ENCODE measurements at regions not wholly inside any gene's neighbourhood (a gene's known extent, or its start where the extent isn't known, plus 50 kb on each side); places are given as distances from the start of the nearest gene placed in this dataset.
A peak's percentile ranks its signal among the peaks of the same experiment; 100 is the strongest.
"Not testable (repeated sequence)": the region's sequence is repeated elsewhere in the genome, so short reads cannot be mapped to it uniquely, and the experiment has no call there.

DNA sequence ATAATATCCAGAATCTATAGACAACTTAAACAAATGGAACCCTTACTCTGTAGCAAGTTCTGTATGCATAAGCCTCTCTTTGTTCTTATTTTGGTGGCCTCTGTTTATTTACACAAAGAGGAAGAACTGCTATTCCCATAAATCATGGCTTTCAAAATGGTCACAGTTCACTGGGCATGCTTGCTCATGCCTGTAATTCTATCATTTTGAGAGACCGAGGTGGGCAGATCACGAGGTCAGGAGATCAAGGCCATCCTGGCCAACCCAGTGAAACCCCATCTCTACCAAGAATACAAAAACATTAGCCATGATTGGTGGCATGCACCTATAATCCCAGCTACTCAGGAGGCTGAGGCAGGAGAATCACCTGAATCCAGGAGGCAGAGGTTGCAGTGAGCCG is 307.3 kb upstream of the ZNF337 start:
- H3K9me3 ChIP-seq (ENCODE audit: control insufficient read depth in 2 of 2, insufficient read depth in 1 of 2, low read depth in 1 of 2, low read length in 1 of 2); H3K27me3 ChIP-seq (ENCODE audit: control insufficient read depth in 1 of 2, insufficient read depth in 2 of 2, low read length in 2 of 2); H3K4me1 ChIP-seq (ENCODE audit: control insufficient read depth in 2 of 2, insufficient read depth in 2 of 2, low read length in 1 of 2); H3K27ac ChIP-seq (ENCODE audit: low read depth in 2 of 2, low read length in 1 of 2); H3K4me3 ChIP-seq (ENCODE audit: low read depth in 1 of 2, low read length in 2 of 2); H3K36me3 ChIP-seq (ENCODE audit: control insufficient read depth in 2 of 2, insufficient read depth in 2 of 2, low read length in 1 of 2): not testable (repeated sequence)
- 58 to 60% methylated on average over 3 of the region's 3 CpGs for WGBS, 2 donors

DNA sequence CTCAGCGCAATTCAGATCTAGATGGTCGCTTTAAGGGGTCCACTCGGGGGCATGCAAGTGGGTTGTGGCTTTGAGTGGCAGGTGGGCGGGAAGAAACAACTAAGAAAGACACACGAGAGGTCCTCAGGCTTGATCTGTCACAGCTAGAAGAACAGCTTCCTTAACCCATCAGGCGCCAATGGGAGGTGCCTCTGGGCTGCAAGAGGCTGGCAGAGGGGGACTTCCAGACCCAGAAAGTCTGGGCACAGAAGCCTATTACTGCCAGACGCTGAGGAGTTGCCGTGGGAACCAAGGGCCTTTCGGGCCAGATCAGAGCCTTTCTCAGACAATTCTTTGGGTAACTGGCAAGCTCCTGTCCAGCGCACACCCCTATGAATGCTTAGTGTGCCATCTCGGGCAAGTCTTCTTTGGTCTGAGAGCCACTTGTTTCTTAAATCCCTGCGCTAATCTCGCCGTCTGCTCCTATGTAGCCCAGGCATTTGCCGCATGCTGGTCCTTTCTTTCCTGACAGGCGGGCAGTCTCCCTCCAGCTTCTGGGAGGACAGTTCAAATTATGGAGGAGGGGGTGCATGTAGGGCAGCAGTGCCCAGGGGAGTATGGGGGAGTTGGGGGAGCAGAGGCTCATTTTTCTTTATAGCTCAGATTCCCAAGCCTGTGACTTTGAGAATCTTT is 300.9 kb upstream of the ZNF337 start:
- H3K9me3 ChIP-seq (ENCODE audit: control insufficient read depth in 2 of 2, insufficient read depth in 1 of 2, low read depth in 1 of 2, low read length in 1 of 2); H3K4me1 ChIP-seq (ENCODE audit: control insufficient read depth in 2 of 2, insufficient read depth in 2 of 2, low read length in 1 of 2); H3K4me3 ChIP-seq (ENCODE audit: low read depth in 1 of 2, low read length in 2 of 2); H3K36me3 ChIP-seq (ENCODE audit: control insufficient read depth in 2 of 2, insufficient read depth in 2 of 2, low read length in 1 of 2); H3K27me3 ChIP-seq (ENCODE audit: control insufficient read depth in 1 of 2, insufficient read depth in 2 of 2, low read length in 2 of 2); H3K27ac ChIP-seq (ENCODE audit: low read depth in 2 of 2, low read length in 1 of 2): not testable (repeated sequence)
- WGBS, 2 donors = 82% methylated on average over 16 of the region's 16 CpGs

DNA sequence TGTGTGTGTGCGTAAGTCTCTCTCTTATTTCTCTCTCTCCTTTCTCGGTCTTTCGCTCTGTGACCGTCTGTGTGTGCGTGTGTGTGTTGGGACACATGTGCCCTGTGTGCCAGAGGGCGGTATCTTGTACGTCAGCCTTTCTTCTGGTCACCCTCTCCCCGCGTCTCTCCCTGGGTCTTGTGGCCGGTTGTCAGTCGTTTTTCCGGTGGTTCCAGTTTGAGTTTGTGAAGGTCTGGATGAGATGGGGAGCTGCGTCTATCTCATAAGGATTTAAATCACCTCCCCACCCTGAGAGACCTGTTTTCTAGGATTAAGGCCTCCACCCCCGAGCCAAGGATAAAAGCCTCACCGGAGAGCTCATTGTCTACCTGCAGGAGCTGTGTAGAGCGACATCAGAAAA is 295.5 kb upstream of the ZNF337 start:
- 59 to 71% methylated on average over 16 of the region's 16 CpGs for WGBS, 2 donors
- H3K27me3 ChIP-seq (ENCODE audit: control insufficient read depth in 1 of 2, insufficient read depth in 2 of 2, low read length in 2 of 2) = no peaks in the 10 kb centered on the region
- H3K4me3 ChIP-seq (ENCODE audit: low read depth in 1 of 2, low read length in 2 of 2) = no peak overlapping the region
- no peaks in the 10 kb centered on the region for H3K9me3 ChIP-seq (ENCODE audit: control insufficient read depth in 2 of 2, insufficient read depth in 1 of 2, low read depth in 1 of 2, low read length in 1 of 2)
- H3K36me3 ChIP-seq (ENCODE audit: control insufficient read depth in 2 of 2, insufficient read depth in 2 of 2, low read length in 1 of 2) = no peaks in the 10 kb centered on the region
- H3K4me1 ChIP-seq (ENCODE audit: control insufficient read depth in 2 of 2, insufficient read depth in 2 of 2, low read length in 1 of 2) = peaks cover 0 to 3% of the 10 kb centered on the region in 2 donors
- no peak overlapping the region for H3K27ac ChIP-seq (ENCODE audit: low read depth in 2 of 2, low read length in 1 of 2)

- WGBS, 2 donors = 79 to 87% methylated on average over 16 of the region's 16 CpGs
- H3K4me3 ChIP-seq (ENCODE audit: low read depth in 1 of 2, low read length in 2 of 2) = no peak overlapping the region
- H3K9me3 ChIP-seq (ENCODE audit: control insufficient read depth in 2 of 2, insufficient read depth in 1 of 2, low read depth in 1 of 2, low read length in 1 of 2) = no peaks in the 10 kb centered on the region
These were observed 295.1 kb upstream of the ZNF337 start for GRCh38 chr20:25991756-25992130.

DNA sequence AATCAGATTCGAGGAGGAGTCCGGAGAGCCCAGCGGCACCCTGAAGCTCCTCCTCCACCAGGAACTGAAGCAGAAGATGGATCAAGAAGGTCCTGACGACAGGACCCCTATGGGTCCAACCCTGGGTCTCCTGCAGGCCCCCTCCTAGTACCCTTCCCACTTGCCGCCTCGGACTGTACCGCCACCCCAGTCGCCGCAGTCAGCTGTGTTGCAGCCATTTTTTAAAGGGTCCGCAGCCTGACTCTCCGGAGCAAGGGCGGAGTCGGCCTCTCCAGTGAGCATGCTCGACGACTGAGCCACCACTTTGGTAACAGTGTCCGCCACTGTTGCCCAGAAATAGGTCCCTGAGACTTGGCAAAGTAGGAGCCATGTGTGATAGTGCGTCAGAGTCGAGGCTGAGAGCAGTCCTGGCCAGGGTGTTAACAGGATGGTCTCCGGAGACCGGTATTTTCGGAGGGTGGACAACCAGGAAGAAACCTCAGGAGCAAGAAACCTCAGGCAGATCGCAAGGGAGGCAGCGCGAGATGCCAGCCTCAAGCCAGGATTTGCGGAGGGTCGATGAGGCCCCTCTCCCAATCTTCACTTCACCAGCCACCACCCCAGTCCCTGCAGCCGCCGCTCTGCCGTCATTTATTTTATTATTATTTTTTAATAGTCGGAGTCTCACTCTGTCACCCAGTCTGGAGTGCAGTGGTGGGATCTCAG is 294.6 kb upstream of the ZNF337 start:
- Histone ChIP-seq H3K27ac (ENCODE audit: low read depth in 2 of 2, low read length in 1 of 2) (no peak overlapping the region), H3K4me3 (ENCODE audit: low read depth in 1 of 2, low read length in 2 of 2) (no peak overlapping the region), H3K9me3 (ENCODE audit: control insufficient read depth in 2 of 2, insufficient read depth in 1 of 2, low read depth in 1 of 2, low read length in 1 of 2) (no peaks in the 10 kb centered on the region), H3K27me3 (ENCODE audit: control insufficient read depth in 1 of 2, insufficient read depth in 2 of 2, low read length in 2 of 2) (no peaks in the 10 kb centered on the region), H3K4me1 (ENCODE audit: control insufficient read depth in 2 of 2, insufficient read depth in 2 of 2, low read length in 1 of 2) (peaks cover 0 to 5% of the 10 kb centered on the region in 2 donors), H3K36me3 (ENCODE audit: control insufficient read depth in 2 of 2, insufficient read depth in 2 of 2, low read length in 1 of 2) (no peaks in the 10 kb centered on the region)
- 93 to 96% methylated on average over 30 of the region's 30 CpGs for WGBS, 2 donors

More at GRCh38 chr20:25991756-25992130, 295.1 kb upstream of the ZNF337 start:
- Histone ChIP-seq H3K27me3 (ENCODE audit: control insufficient read depth in 1 of 2, insufficient read depth in 2 of 2, low read length in 2 of 2) (no peaks in the 10 kb centered on the region), H3K36me3 (ENCODE audit: control insufficient read depth in 2 of 2, insufficient read depth in 2 of 2, low read length in 1 of 2) (no peaks in the 10 kb centered on the region), H3K27ac (ENCODE audit: low read depth in 2 of 2, low read length in 1 of 2) (no peak overlapping the region), H3K4me1 (ENCODE audit: control insufficient read depth in 2 of 2, insufficient read depth in 2 of 2, low read length in 1 of 2) (peaks cover 0 to 5% of the 10 kb centered on the region in 2 donors)

GRCh38 chr20:25989686-25990085 is 293.0 kb upstream of the ZNF337 start:
- 93 to 97% methylated on average over 11 of the region's 11 CpGs for WGBS, 2 donors
- H3K9me3 ChIP-seq (ENCODE audit: control insufficient read depth in 2 of 2, insufficient read depth in 1 of 2, low read depth in 1 of 2, low read length in 1 of 2); H3K4me3 ChIP-seq (ENCODE audit: low read depth in 1 of 2, low read length in 2 of 2); H3K36me3 ChIP-seq (ENCODE audit: control insufficient read depth in 2 of 2, insufficient read depth in 2 of 2, low read length in 1 of 2); H3K4me1 ChIP-seq (ENCODE audit: control insufficient read depth in 2 of 2, insufficient read depth in 2 of 2, low read length in 1 of 2); H3K27ac ChIP-seq (ENCODE audit: low read depth in 2 of 2, low read length in 1 of 2); H3K27me3 ChIP-seq (ENCODE audit: control insufficient read depth in 1 of 2, insufficient read depth in 2 of 2, low read length in 2 of 2): not testable (repeated sequence)

GRCh38 chr20:25989196-25989595 is 292.5 kb upstream of the ZNF337 start:
- Histone ChIP-seq H3K4me1 (ENCODE audit: control insufficient read depth in 2 of 2, insufficient read depth in 2 of 2, low read length in 1 of 2) (peaks cover 0 to 5% of the 10 kb centered on the region in 2 donors), H3K4me3 (ENCODE audit: low read depth in 1 of 2, low read length in 2 of 2) (no peak overlapping the region), H3K27ac (ENCODE audit: low read depth in 2 of 2, low read length in 1 of 2) (no peak overlapping the region), H3K9me3 (ENCODE audit: control insufficient read depth in 2 of 2, insufficient read depth in 1 of 2, low read depth in 1 of 2, low read length in 1 of 2) (no peaks in the 10 kb centered on the region), H3K27me3 (ENCODE audit: control insufficient read depth in 1 of 2, insufficient read depth in 2 of 2, low read length in 2 of 2) (no peaks in the 10 kb centered on the region), H3K36me3 (ENCODE audit: control insufficient read depth in 2 of 2, insufficient read depth in 2 of 2, low read length in 1 of 2) (no peaks in the 10 kb centered on the region)
- 95 to 96% methylated on average over 19 of the region's 19 CpGs for WGBS, 2 donors

DNA sequence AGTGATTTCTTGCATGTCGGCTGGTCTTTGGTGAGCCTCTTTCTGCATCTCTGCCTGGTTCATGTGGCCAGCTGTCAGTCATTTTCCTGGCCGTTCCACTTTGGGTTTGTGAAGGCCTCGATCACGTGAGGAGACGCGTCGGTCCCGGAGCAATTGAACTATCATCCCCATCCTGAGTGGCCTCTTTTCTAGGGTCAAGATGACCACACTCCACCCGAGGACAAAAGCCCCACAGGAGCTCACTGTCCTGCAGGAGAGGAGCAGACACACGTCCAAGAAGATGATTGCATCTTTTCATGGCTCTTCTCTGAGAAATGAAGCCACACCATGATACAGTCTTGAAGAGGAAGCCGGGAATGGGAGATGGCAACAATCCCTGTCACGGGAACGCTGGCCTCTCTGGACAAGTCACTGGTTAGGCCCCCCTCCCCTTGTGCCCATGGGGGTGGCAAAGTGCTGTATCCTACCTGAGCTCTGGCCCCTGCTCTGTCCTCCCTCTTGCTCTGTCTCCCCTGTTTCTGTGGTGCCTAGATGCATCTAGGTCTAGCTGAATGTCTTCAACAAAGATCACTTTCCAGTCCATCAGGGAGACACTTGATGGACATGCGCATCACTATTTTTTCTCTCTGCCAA is 291.4 kb upstream of the ZNF337 start:
- not testable (repeated sequence) for H3K27ac ChIP-seq (ENCODE audit: low read depth in 2 of 2, low read length in 1 of 2); H3K4me1 ChIP-seq (ENCODE audit: control insufficient read depth in 2 of 2, insufficient read depth in 2 of 2, low read length in 1 of 2); H3K27me3 ChIP-seq (ENCODE audit: control insufficient read depth in 1 of 2, insufficient read depth in 2 of 2, low read length in 2 of 2); H3K4me3 ChIP-seq (ENCODE audit: low read depth in 1 of 2, low read length in 2 of 2); H3K36me3 ChIP-seq (ENCODE audit: control insufficient read depth in 2 of 2, insufficient read depth in 2 of 2, low read length in 1 of 2); H3K9me3 ChIP-seq (ENCODE audit: control insufficient read depth in 2 of 2, insufficient read depth in 1 of 2, low read depth in 1 of 2, low read length in 1 of 2)
- WGBS, 2 donors = 90 to 93% methylated on average over 14 of the region's 14 CpGs

GRCh38 chr20:25987073-25987927 is 290.6 kb upstream of the ZNF337 start:
- H3K4me3 ChIP-seq (ENCODE audit: low read depth in 1 of 2, low read length in 2 of 2) = peak overlapping the region; percentile 20 to 32
- WGBS, 2 donors = 27 to 33% methylated on average over 42 to 46 of the region's 46 CpGs
- no peak overlapping the region for H3K27ac ChIP-seq (ENCODE audit: low read depth in 2 of 2, low read length in 1 of 2)
- H3K27me3 ChIP-seq (ENCODE audit: control insufficient read depth in 1 of 2, insufficient read depth in 2 of 2, low read length in 2 of 2) = no peaks in the 10 kb centered on the region
- H3K36me3 ChIP-seq (ENCODE audit: control insufficient read depth in 2 of 2, insufficient read depth in 2 of 2, low read length in 1 of 2) = no peaks in the 10 kb centered on the region
- H3K9me3 ChIP-seq (ENCODE audit: control insufficient read depth in 2 of 2, insufficient read depth in 1 of 2, low read depth in 1 of 2, low read length in 1 of 2) = no peaks in the 10 kb centered on the region
- peaks cover 0 to 5% of the 10 kb centered on the region in 2 donors for H3K4me1 ChIP-seq (ENCODE audit: control insufficient read depth in 2 of 2, insufficient read depth in 2 of 2, low read length in 1 of 2)

Measured in esophagus (tissue), 2 donors.